ENCODE measurements at regions not wholly inside any gene's neighbourhood (a gene's known extent, or its start where the extent isn't known, plus 50 kb on each side); places are given as distances from the start of the nearest gene placed in this dataset.

DNA sequence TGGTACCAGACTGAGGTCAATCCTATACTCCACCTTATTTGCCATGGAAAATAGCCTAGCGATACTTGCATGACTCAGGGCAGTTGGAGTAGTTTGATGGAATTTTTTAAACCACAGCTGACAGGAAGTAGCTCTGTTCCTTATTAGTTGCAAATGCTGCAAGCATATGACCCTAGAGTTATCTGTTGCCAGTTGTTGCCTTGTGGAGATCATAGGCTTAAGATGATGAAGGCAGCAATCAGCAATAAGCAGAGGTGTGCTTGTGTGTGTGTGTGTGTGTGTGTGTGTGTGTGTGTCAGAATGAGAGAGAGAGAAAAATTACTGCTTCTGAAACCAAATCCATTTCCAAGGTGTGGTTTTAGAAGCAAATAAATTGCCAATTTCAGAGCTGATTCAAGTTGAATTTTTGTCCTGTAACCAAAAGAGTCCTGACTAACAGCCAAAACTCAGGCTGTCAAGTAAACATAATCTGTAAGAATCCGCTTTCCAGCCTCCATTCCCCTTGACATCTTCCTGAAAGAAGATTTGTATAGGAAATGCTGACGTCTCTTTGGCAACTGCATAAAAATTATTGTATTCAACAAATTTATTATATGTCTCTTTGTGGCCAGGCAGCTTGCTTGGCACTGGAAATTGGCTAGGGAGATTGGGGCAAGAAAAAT is 141.2 kb downstream of the SERPINI1 start:
- Histone ChIP-seq H3K27ac (replicated peaks; ENCODE audit: low read length) (no peak overlapping the region), H2AFZ (ENCODE audit: low read length) (peak overlapping the region; percentile 24), H3K36me3 (replicated peaks in 1 of 2; ENCODE audit: control insufficient read depth in 2 of 2, insufficient read depth in 2 of 2, low read length in 2 of 2) (no peaks in the 10 kb centered on the region), H3K18ac (ENCODE audit: low read length) (no peak overlapping the region), H3K4me3 (ENCODE audit: low read length in 2 of 2) (no peak overlapping the region), H3K14ac (ENCODE audit: low read length) (no peak overlapping the region), H4K91ac (ENCODE audit: low read depth, low read length, poor library complexity) (no peak overlapping the region), H3K79me1 (ENCODE audit: low read depth, low read length) (no peaks in the 10 kb centered on the region), H3K4me2 (ENCODE audit: insufficient read depth, low read length, poor library complexity, severe bottlenecking) (no peak overlapping the region), H3K4ac (ENCODE audit: low read length) (no peak overlapping the region), H4K8ac (ENCODE audit: low read depth, low read length) (no peak overlapping the region), H2BK15ac (ENCODE audit: low read length) (no peak overlapping the region), H2BK5ac (ENCODE audit: low read length) (no peak overlapping the region), H3K9ac (ENCODE audit: low read depth, low read length, poor library complexity) (no peak overlapping the region), H3K23ac (ENCODE audit: low read depth, low read length, poor library complexity) (no peak overlapping the region), H3K27me3 (ENCODE audit: control insufficient read depth in 3 of 3, insufficient read depth in 3 of 3, low read depth in 1 of 3, low read length in 3 of 3) (no peaks in the 10 kb centered on the region), H2AK5ac (ENCODE audit: low read depth, low read length) (no peak overlapping the region), H3K4me1 (ENCODE audit: control insufficient read depth in 2 of 2, insufficient read depth in 1 of 2, low read depth in 1 of 2, low read length in 2 of 2) (peaks cover 0 to 2% of the 10 kb centered on the region in 2 donors), H2BK120ac (ENCODE audit: low read depth, low read length) (no peak overlapping the region), H2BK12ac (ENCODE audit: low read length) (no peak overlapping the region), H3K9me3 (replicated peaks in 1 of 2; ENCODE audit: control insufficient read depth in 2 of 2, insufficient read depth in 1 of 2, low read depth in 1 of 2, low read length in 2 of 2) (no peaks in the 10 kb centered on the region)
- DNase-seq (ENCODE audit: low spot score) = no peak
- no CpG with 5 or more reads among the region's 3 CpGs for WGBS, 2 donors (ENCODE audit: extremely low coverage in 2 of 2, insufficient read length in 2 of 2, insufficient replicate concordance in 1 of 2)

Measured in neuronal stem cell (in vitro differentiated cells).